ENCODE measurements at regions not wholly inside any gene's neighbourhood (a gene's known extent, or its start where the extent isn't known, plus 50 kb on each side); places are given as distances from the start of the nearest gene placed in this dataset.

- no peak for DNase-seq (ENCODE audit: low read depth in 2 of 2)
- no peak for TF ChIP-seq CTCF (IDR thresholded peaks at IDR 0.05; ENCODE audit: low read depth, low read length)
These were observed 340.9 kb downstream of the ALG10 start for GRCh38 chr12:34363050-34363673.

GRCh38 chr12:34368079-34368478 is 345.8 kb downstream of the ALG10 start:
- H3K4me3 ChIP-seq (replicated peaks in 1 of 2; ENCODE audit: low read depth in 2 of 2, low read length in 2 of 2) = no peak overlapping the region
- TF ChIP-seq CTCF (IDR thresholded peaks at IDR 0.05; ENCODE audit: low read depth, low read length) = no peak
- no peak for DNase-seq (ENCODE audit: low read depth in 2 of 2)

More at GRCh38 chr12:34363050-34363673, 340.9 kb downstream of the ALG10 start:
- no peak overlapping the region for H3K4me3 ChIP-seq (replicated peaks in 1 of 2; ENCODE audit: low read depth in 2 of 2, low read length in 2 of 2)

GRCh38 chr12:34371050-34371449 is 348.8 kb downstream of the ALG10 start:
- DNase-seq (ENCODE audit: low read depth in 2 of 2) = no peak
- no peak for TF ChIP-seq CTCF (IDR thresholded peaks at IDR 0.05; ENCODE audit: low read depth, low read length)

GRCh38 chr12:34372003-34372402 is 349.7 kb downstream of the ALG10 start:
- no peak for TF ChIP-seq CTCF (IDR thresholded peaks at IDR 0.05; ENCODE audit: low read depth, low read length)
- DNase-seq (ENCODE audit: low read depth in 2 of 2) = no peak
- no peak overlapping the region for H3K4me3 ChIP-seq (replicated peaks in 1 of 2; ENCODE audit: low read depth in 2 of 2, low read length in 2 of 2)

More at GRCh38 chr12:34371050-34371449, 348.8 kb downstream of the ALG10 start:
- no peak overlapping the region for H3K4me3 ChIP-seq (replicated peaks in 1 of 2; ENCODE audit: low read depth in 2 of 2, low read length in 2 of 2)

- no peak for DNase-seq (ENCODE audit: low read depth in 2 of 2)
- no peak overlapping the region for H3K4me3 ChIP-seq (replicated peaks in 1 of 2; ENCODE audit: low read depth in 2 of 2, low read length in 2 of 2)
- no peak for TF ChIP-seq CTCF (IDR thresholded peaks at IDR 0.05; ENCODE audit: low read depth, low read length)
These were observed 351.6 kb downstream of the ALG10 start for GRCh38 chr12:34373926-34374325.

GRCh38 chr12:34376133-34376799 is 354.0 kb downstream of the ALG10 start:
- H3K4me3 ChIP-seq (replicated peaks in 1 of 2; ENCODE audit: low read depth in 2 of 2, low read length in 2 of 2) = no peak overlapping the region
- TF ChIP-seq CTCF (IDR thresholded peaks at IDR 0.05; ENCODE audit: low read depth, low read length) = no peak
- DNase-seq (ENCODE audit: low read depth in 2 of 2) = no peak

Data from cardiac fibroblast (primary cell).